SU-DHL-6 (cell line): ENCODE measurements at regions not wholly inside any gene's neighbourhood (a gene's known extent, or its start where the extent isn't known, plus 50 kb on each side); places are given as distances from the start of the nearest gene placed in this dataset.

Experiments
- EZH2phosphoT487 ChIP-seq: fragments of 200-600 bp; sonication (generic), shearing (Covaris generic); conservative IDR thresholded peaks from 2 replicates; pipeline ENCODE4 v1.6.1; 2018; ENCODE audit warnings: mild to moderate bottlenecking, antibody characterized with exemption, low read length, moderate library complexity, mixed read lengths
- TF ChIP-seq, protein P1 (sequence below): fragments of 200-600 bp; sonication (generic); IDR thresholded peaks from one replicate; pipeline ENCODE4 v1.5.1; 2017; ENCODE audit warnings: antibody characterized with exemption, mild to moderate bottlenecking, low read length, moderate library complexity; ENCODE audit not compliant: insufficient read depth, poor library complexity, severe bottlenecking

GRCh38 chr6:1003394-1004160 lies 308.3 kb upstream of the FOXQ1 start:
- TF ChIP-seq, protein P1, sequence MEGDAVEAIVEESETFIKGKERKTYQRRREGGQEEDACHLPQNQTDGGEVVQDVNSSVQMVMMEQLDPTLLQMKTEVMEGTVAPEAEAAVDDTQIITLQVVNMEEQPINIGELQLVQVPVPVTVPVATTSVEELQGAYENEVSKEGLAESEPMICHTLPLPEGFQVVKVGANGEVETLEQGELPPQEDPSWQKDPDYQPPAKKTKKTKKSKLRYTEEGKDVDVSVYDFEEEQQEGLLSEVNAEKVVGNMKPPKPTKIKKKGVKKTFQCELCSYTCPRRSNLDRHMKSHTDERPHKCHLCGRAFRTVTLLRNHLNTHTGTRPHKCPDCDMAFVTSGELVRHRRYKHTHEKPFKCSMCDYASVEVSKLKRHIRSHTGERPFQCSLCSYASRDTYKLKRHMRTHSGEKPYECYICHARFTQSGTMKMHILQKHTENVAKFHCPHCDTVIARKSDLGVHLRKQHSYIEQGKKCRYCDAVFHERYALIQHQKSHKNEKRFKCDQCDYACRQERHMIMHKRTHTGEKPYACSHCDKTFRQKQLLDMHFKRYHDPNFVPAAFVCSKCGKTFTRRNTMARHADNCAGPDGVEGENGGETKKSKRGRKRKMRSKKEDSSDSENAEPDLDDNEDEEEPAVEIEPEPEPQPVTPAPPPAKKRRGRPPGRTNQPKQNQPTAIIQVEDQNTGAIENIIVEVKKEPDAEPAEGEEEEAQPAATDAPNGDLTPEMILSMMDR = no peak
- TF ChIP-seq EZH2phosphoT487 = no peak
